ENCODE measurements at regions not wholly inside any gene's neighbourhood (a gene's known extent, or its start where the extent isn't known, plus 50 kb on each side); places are given as distances from the start of the nearest gene placed in this dataset.

DNA sequence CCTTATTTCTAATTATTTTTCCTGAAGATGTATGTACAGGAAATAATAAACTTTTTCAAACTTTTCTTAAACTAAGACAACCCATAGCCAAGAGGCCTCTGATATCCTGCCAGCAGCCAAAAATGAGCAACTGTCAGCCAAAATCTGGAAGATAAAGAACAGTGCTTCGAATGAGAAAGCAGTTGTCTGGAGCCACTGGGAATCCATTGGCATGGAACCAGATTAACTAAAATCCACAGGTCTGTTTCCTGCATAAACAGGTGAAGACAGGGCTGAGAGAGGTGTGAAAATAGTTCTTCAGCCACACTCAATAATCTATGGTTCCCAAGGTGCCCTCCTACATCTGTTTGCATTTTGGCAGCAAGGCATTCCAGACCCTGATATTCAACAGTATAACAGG, 1076.7 kb upstream of the PIK3C3 start:
- TF ChIP-seq, protein P1, sequence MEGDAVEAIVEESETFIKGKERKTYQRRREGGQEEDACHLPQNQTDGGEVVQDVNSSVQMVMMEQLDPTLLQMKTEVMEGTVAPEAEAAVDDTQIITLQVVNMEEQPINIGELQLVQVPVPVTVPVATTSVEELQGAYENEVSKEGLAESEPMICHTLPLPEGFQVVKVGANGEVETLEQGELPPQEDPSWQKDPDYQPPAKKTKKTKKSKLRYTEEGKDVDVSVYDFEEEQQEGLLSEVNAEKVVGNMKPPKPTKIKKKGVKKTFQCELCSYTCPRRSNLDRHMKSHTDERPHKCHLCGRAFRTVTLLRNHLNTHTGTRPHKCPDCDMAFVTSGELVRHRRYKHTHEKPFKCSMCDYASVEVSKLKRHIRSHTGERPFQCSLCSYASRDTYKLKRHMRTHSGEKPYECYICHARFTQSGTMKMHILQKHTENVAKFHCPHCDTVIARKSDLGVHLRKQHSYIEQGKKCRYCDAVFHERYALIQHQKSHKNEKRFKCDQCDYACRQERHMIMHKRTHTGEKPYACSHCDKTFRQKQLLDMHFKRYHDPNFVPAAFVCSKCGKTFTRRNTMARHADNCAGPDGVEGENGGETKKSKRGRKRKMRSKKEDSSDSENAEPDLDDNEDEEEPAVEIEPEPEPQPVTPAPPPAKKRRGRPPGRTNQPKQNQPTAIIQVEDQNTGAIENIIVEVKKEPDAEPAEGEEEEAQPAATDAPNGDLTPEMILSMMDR (IDR thresholded peaks at IDR 0.05), result no peak
- no peak for TF ChIP-seq POLR2A (IDR thresholded peaks at IDR 0.05)
- no peak for TF ChIP-seq EP300 (IDR thresholded peaks at IDR 0.05)

Data from ovary (tissue), 3 donors.